ENCODE measurements at regions not wholly inside any gene's neighbourhood (a gene's known extent, or its start where the extent isn't known, plus 50 kb on each side); places are given as distances from the start of the nearest gene placed in this dataset.

DNA sequence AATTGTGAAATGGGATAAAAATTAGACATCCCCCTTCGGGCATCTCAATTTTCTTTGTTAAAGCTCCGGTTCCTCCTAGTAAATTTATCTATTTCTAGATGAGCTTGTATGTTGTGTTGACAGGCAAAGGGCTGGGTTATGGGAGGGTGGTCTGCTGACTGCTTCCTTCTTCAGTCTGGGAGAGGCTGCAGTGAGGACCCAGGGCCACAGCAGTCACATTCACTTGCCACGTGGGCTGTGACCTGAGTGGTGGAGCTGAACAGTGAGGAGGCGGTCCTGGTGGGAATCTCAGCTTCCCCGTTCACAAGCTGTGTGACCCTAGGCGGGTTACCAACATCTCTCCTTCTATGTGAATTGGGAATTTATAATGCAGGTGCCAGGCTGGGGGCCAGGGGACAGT lies 57.5 kb upstream of the RXRA start:
- POLR2A ChIA-PET = interaction anchor here (1.0 kb wide), 1 partner anchor 31 kb away, joined by 4 read pairs; no protein-coding TSS in a partner anchor
- ATAC-seq (no peak), DNase-seq (no peak)
- no peaks in the 10 kb centered on the region for H3K9me3 Mint-ChIP-seq
- CTCF ChIA-PET = interaction anchor here (1.7 kb wide), 1 partner anchor 97 kb away, joined by 4 read pairs; no protein-coding TSS in a partner anchor
- peaks cover 5% of the 10 kb centered on the region for H3K4me1 Mint-ChIP-seq (ENCODE audit: low read depth)
- no peak for TF ChIP-seq CTCF (IDR thresholded peaks at IDR 0.05)
- H3K27ac Mint-ChIP-seq = no peak overlapping the region
- peaks cover 20% of the 10 kb centered on the region for H3K27me3 Mint-ChIP-seq
- no peaks in the 10 kb centered on the region for H3K36me3 Mint-ChIP-seq (ENCODE audit: low read depth)
- no peak overlapping the region for H3K4me3 Mint-ChIP-seq
- intact Hi-C loops (cut with micrococcal nuclease) = no loop called here

GRCh38 chr9:134271338-134272301 lies 54.6 kb upstream of the RXRA start:
- intact Hi-C loops (cut with micrococcal nuclease) = no loop called here
- DNase-seq (no peak), ATAC-seq (no peak)
- no peak overlapping the region for H3K27ac Mint-ChIP-seq
- no peaks in the 10 kb centered on the region for H3K36me3 Mint-ChIP-seq (ENCODE audit: low read depth)
- no peak overlapping the region for H3K4me3 Mint-ChIP-seq
- H3K27me3 Mint-ChIP-seq = peaks cover 9% of the 10 kb centered on the region
- no peaks in the 10 kb centered on the region for H3K9me3 Mint-ChIP-seq
- TF ChIP-seq CTCF (IDR thresholded peaks at IDR 0.05) = no peak
- peaks cover 5% of the 10 kb centered on the region for H3K4me1 Mint-ChIP-seq (ENCODE audit: low read depth)
- CTCF ChIA-PET = no interaction called here
- POLR2A ChIA-PET = no interaction called here

DNA sequence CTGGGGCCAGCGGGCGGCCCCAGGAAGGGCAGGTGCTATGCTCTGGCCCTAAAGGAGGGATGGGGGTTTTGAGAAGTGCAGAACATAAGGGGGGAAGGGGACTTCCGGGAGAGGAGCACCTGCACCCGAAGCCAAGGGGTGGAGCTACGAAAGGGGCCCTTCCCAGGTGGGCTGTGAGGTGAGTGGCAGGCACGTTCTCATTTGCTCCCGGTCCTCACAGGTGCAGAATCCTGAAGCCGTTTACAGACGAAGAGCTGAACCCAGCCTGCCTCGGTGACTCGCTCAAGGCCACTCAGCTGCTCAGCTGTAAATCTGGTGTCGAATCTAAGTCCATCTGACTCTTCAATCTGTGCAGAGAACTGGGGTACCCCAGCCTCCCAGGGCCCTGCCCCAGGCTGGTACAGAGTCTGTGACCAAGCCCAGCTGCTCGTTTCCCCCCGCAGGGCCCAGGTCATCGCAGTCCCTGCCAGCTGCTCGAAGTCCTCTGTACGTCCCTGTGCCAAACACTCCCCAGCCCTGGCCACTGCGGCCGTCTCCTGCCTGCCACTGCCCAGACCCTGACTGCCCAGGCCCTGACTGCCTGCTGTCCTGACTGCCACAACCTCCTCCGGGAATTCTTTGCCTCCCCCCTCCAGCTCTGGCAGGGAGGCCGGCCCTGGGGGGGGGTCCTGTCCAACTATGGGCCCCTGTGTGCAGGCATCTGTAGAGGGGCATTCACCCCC lies 53.8 kb upstream of the RXRA start:
- intact Hi-C loops (cut with micrococcal nuclease) = no loop called here

DNA sequence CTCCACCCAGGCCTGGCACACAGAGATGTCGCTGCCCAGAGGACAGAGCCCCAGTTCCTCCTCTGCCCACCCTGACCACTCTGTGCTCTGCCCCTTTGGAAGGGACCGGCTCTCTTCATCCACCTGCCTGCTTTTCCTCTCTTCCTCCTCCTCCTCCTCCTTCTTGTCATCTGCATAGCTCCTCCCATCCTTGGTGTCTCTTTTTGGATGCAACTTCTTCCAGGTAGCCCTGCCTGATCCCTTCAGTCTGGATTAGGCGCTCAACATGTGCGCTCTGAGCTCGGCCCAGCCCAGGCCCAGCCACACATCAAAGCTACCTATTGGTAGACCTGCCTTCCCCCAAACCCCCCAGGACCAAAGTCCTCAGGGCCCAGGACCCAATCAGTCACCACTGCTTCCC lies 52.6 kb upstream of the RXRA start:
- H3K9me3 Mint-ChIP-seq = no peaks in the 10 kb centered on the region
- peaks cover 8% of the 10 kb centered on the region for H3K27me3 Mint-ChIP-seq
- no peaks in the 10 kb centered on the region for H3K36me3 Mint-ChIP-seq (ENCODE audit: low read depth)
- no peak overlapping the region for H3K27ac Mint-ChIP-seq
- intact Hi-C loops (cut with micrococcal nuclease) = no loop called here
- ATAC-seq (no peak), DNase-seq (no peak)
- no peak overlapping the region for H3K4me3 Mint-ChIP-seq
- CTCF ChIA-PET = no interaction called here
- POLR2A ChIA-PET = no interaction called here
- no peaks in the 10 kb centered on the region for H3K4me1 Mint-ChIP-seq (ENCODE audit: low read depth)
- no peak for TF ChIP-seq CTCF (IDR thresholded peaks at IDR 0.05)

More for the DNA sequence above, 53.8 kb upstream of the RXRA start:
- no peaks in the 10 kb centered on the region for H3K9me3 Mint-ChIP-seq
- CTCF ChIA-PET = no interaction called here
- peaks cover 5% of the 10 kb centered on the region for H3K4me1 Mint-ChIP-seq (ENCODE audit: low read depth)
- H3K36me3 Mint-ChIP-seq (ENCODE audit: low read depth) = no peaks in the 10 kb centered on the region
- no peak overlapping the region for H3K27ac Mint-ChIP-seq
- DNase-seq (no peak), ATAC-seq (no peak)
- H3K4me3 Mint-ChIP-seq = no peak overlapping the region
- peaks cover 12% of the 10 kb centered on the region for H3K27me3 Mint-ChIP-seq
- no peak for TF ChIP-seq CTCF (IDR thresholded peaks at IDR 0.05)
- POLR2A ChIA-PET = no interaction called here

DNA sequence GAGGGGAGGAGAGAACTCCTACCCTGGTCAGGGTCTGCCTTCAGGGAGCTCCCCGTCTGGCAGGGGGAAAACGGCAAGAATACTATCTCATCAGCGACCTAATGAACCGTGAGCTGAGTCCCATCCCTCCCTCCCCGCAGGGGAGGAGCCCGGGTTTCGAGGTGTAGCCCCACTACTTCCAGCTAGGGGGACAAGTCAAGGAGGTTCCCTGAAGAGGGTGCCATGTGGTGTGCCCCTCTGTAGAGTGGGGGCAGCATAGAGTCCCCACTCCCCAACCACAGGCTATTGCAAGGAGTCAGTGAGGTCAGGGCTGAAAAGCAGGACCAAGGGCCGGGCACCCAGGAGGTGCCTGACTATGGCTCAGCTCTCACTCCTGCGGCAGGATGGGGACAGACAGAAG lies 50.9 kb upstream of the RXRA start:
- H3K9me3 Mint-ChIP-seq = no peaks in the 10 kb centered on the region

More for the DNA sequence above, 50.9 kb upstream of the RXRA start:
- ChIA-PET POLR2A (interaction anchor here (0.7 kb wide), 1 partner anchor 14 kb away, joined by 3 read pairs; no protein-coding TSS in a partner anchor), CTCF (no interaction called here)
- ATAC-seq (no peak), DNase-seq (no peak)
- peaks cover 8% of the 10 kb centered on the region for H3K27me3 Mint-ChIP-seq
- no peak for TF ChIP-seq CTCF (IDR thresholded peaks at IDR 0.05)
- no peak overlapping the region for H3K4me3 Mint-ChIP-seq
- intact Hi-C loops (cut with micrococcal nuclease) = no loop called here
- H3K27ac Mint-ChIP-seq = no peak overlapping the region
- no peaks in the 10 kb centered on the region for H3K36me3 Mint-ChIP-seq (ENCODE audit: low read depth)
- H3K4me1 Mint-ChIP-seq (ENCODE audit: low read depth) = no peaks in the 10 kb centered on the region

All from activated CD8-positive, alpha-beta T cell treated with anti-CD3 and anti-CD28 coated beads for 36 hours (primary cell).